ENCODE measurements at regions not wholly inside any gene's neighbourhood (a gene's known extent, or its start where the extent isn't known, plus 50 kb on each side); places are given as distances from the start of the nearest gene placed in this dataset.

DNA sequence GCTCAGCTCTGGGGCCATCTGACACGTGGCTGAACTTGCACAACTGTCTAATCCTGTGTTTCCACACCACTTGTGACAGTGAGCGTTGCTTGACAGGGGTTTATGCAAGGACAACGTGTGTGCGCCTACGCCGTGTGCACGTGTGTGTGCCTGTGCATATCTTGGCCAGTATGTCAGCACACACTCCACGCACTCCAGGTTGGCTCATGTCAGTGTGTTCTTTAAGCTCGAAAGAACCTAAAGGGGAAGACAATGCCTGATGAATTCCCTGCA is 85.6 kb upstream of the SALL3 start:
- TF ChIP-seq, protein P1, sequence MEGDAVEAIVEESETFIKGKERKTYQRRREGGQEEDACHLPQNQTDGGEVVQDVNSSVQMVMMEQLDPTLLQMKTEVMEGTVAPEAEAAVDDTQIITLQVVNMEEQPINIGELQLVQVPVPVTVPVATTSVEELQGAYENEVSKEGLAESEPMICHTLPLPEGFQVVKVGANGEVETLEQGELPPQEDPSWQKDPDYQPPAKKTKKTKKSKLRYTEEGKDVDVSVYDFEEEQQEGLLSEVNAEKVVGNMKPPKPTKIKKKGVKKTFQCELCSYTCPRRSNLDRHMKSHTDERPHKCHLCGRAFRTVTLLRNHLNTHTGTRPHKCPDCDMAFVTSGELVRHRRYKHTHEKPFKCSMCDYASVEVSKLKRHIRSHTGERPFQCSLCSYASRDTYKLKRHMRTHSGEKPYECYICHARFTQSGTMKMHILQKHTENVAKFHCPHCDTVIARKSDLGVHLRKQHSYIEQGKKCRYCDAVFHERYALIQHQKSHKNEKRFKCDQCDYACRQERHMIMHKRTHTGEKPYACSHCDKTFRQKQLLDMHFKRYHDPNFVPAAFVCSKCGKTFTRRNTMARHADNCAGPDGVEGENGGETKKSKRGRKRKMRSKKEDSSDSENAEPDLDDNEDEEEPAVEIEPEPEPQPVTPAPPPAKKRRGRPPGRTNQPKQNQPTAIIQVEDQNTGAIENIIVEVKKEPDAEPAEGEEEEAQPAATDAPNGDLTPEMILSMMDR (IDR thresholded peaks at IDR 0.05), result no peak
- TF ChIP-seq POLR2A (IDR thresholded peaks at IDR 0.05) (no peak), POLR2AphosphoS5 (IDR thresholded peaks at IDR 0.05; ENCODE audit: insufficient read depth in 1 of 2, low read depth in 1 of 2) (no peak)

Data from vagina (tissue), 2 donors.